ENCODE measurements at regions not wholly inside any gene's neighbourhood (a gene's known extent, or its start where the extent isn't known, plus 50 kb on each side); places are given as distances from the start of the nearest gene placed in this dataset.

DNA sequence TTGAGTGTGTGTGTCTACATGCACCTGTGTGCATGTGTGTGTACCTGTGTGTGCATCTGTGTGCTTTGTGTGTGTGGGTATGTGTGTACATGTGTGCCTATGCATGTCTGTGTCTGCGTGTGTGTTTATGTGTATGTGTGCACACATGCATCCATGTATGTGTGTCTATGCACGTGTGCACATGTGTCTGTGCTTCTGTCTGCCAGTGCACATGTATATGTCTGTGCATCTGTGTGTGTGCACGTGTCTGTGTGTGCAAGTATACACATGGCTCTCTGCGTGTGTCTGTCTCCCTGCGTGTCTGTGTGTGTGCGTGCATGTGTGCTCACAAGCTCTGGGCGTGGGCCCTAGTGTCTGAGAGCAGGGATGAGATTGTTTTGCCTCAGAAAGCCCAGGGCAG lies 85.3 kb upstream of the SEC14L1 start:
- Histone ChIP-seq H3K4me1 (no peaks in the 10 kb centered on the region), H3K27ac (no peak overlapping the region), H3K27me3 (no peaks in the 10 kb centered on the region), H3K36me3 (ENCODE audit: low read depth, missing control alignments) (no peaks in the 10 kb centered on the region), H3K9me3 (no peaks in the 10 kb centered on the region), H3K4me3 (no peak overlapping the region)
- 74 to 85% methylated on average over 4 to 7 of the region's 7 CpGs for WGBS, 2 donors
- intact Hi-C loops (cut with DNase I; ENCODE audit: low total_unique reads) = no loop called here
- DNase-seq = no peak
- no peak for TF ChIP-seq POLR2A (IDR thresholded peaks at IDR 0.05)
- TF ChIP-seq, protein P1, sequence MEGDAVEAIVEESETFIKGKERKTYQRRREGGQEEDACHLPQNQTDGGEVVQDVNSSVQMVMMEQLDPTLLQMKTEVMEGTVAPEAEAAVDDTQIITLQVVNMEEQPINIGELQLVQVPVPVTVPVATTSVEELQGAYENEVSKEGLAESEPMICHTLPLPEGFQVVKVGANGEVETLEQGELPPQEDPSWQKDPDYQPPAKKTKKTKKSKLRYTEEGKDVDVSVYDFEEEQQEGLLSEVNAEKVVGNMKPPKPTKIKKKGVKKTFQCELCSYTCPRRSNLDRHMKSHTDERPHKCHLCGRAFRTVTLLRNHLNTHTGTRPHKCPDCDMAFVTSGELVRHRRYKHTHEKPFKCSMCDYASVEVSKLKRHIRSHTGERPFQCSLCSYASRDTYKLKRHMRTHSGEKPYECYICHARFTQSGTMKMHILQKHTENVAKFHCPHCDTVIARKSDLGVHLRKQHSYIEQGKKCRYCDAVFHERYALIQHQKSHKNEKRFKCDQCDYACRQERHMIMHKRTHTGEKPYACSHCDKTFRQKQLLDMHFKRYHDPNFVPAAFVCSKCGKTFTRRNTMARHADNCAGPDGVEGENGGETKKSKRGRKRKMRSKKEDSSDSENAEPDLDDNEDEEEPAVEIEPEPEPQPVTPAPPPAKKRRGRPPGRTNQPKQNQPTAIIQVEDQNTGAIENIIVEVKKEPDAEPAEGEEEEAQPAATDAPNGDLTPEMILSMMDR (IDR thresholded peaks at IDR 0.05) = no peak

DNA sequence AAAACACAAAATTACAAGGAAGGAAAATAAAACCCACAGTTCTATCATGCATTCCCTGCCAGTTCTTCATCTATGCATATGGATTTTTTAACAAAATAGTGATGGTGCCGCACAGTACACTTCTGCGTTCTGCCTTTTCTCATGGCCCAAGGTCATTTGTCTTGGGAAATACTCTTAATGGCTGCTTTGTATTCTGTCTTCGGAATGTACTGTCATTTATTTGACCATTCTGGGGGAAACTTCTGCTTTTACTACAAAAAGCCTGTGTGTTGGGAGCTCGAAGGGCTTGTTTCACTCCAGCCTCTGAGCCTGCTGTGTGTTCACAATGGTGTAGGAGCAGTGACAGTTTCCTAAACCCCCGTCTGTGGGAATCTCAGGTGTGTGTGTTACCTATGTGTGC lies 82.8 kb upstream of the SEC14L1 start:
- Histone ChIP-seq H3K27me3 (no peaks in the 10 kb centered on the region), H3K27ac (no peak overlapping the region), H3K4me1 (no peaks in the 10 kb centered on the region), H3K9me3 (no peaks in the 10 kb centered on the region), H3K4me3 (no peak overlapping the region), H3K36me3 (ENCODE audit: low read depth, missing control alignments) (no peaks in the 10 kb centered on the region)
- intact Hi-C loops (cut with DNase I; ENCODE audit: low total_unique reads) = no loop called here
- WGBS, 2 donors = 53 to 71% methylated on average over 5 of the region's 5 CpGs
- DNase-seq = no peak
- TF ChIP-seq POLR2A (IDR thresholded peaks at IDR 0.05) = no peak
- TF ChIP-seq, protein P1 (IDR thresholded peaks at IDR 0.05) = no peak

DNA sequence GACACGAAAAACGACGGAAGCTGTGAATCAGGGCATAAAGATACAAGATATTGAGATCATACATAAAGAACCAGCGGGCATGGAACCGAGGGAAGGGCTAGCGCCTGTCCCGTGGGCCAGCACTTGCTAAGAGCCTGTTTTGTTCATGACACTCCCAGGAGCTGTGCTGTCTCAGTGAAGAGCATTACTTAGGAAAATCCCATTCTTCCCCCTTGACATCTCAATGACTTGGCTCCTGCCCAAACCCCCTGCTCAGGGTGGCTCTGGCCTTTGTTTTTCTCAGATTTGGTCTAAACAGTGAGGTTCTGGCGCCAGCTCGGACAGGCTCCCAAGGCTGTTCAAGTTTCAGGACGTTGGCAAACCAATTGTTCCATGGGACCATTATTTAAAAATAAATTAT lies 79.1 kb upstream of the SEC14L1 start:
- TF ChIP-seq, protein P1 (IDR thresholded peaks at IDR 0.05) = no peak
- TF ChIP-seq POLR2A (IDR thresholded peaks at IDR 0.05) = no peak
- Histone ChIP-seq H3K27me3 (no peaks in the 10 kb centered on the region), H3K27ac (no peak overlapping the region), H3K9me3 (no peaks in the 10 kb centered on the region), H3K4me1 (no peaks in the 10 kb centered on the region), H3K36me3 (ENCODE audit: low read depth, missing control alignments) (no peaks in the 10 kb centered on the region), H3K4me3 (no peak overlapping the region)
- no peak for DNase-seq
- intact Hi-C loops (cut with DNase I; ENCODE audit: low total_unique reads) = no loop called here
- WGBS, 2 donors = 81 to 85% methylated on average over 10 of the region's 10 CpGs

DNA sequence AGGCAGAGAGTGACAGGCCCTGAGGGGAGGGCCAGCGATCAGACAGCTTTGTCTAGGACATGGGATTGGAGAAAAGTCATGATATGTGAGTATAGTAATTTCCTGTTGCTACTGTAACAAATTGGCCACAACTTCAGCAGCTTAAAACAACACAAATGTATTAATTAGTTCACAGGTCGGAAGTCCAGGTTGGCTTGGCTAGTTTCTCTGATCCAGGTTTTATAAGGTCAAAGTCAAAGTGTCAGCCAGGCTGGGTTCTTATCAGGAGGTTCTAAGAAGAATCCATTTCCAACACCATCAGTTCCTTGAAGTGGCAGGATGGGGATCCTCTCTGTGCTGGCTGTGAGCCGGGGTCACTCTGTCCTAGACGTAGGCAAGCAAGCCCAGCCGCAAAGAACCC lies 76.2 kb upstream of the SEC14L1 start:
- no peaks in the 10 kb centered on the region for H3K27me3 ChIP-seq
- no peaks in the 10 kb centered on the region for H3K36me3 ChIP-seq (ENCODE audit: low read depth, missing control alignments)
- 81 to 84% methylated on average over 5 of the region's 5 CpGs for WGBS, 2 donors

DNA sequence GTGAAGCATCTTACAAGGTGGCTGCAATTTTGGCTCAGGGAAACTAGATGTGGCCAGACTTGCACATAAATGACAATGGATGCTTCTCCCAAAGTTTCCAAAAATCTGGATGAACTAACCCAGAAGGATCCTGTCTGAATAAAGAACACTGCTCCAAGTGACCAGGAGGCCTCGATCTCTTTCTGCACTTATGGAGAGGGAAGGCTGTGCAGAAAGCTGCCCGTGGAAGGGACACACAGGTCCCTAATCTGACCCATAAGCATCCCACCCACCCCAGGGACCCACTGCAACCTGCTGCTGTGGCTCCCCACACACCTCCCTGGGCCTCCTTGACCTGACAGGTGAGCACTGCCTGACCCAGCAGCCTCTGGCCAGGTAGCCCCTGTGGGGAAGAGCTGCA lies 74.6 kb upstream of the SEC14L1 start:
- Histone ChIP-seq H3K27ac (no peak overlapping the region), H3K27me3 (no peaks in the 10 kb centered on the region), H3K36me3 (ENCODE audit: low read depth, missing control alignments) (no peaks in the 10 kb centered on the region), H3K4me1 (no peaks in the 10 kb centered on the region), H3K9me3 (no peaks in the 10 kb centered on the region), H3K4me3 (no peak overlapping the region)
- no peak for TF ChIP-seq POLR2A (IDR thresholded peaks at IDR 0.05)
- TF ChIP-seq, protein P1 (IDR thresholded peaks at IDR 0.05) = no peak
- intact Hi-C loops (cut with DNase I; ENCODE audit: low total_unique reads) = no loop called here
- 81 to 94% methylated on average over 2 of the region's 2 CpGs for WGBS, 2 donors
- DNase-seq = no peak

More for the DNA sequence above, 76.2 kb upstream of the SEC14L1 start:
- Histone ChIP-seq H3K9me3 (no peaks in the 10 kb centered on the region), H3K27ac (no peak overlapping the region), H3K4me3 (no peak overlapping the region), H3K4me1 (no peaks in the 10 kb centered on the region)
- no peak for DNase-seq
- no peak for TF ChIP-seq POLR2A (IDR thresholded peaks at IDR 0.05)
- TF ChIP-seq, protein P1 (IDR thresholded peaks at IDR 0.05) = no peak
- intact Hi-C loops (cut with DNase I; ENCODE audit: low total_unique reads) = no loop called here

Measured in testis (tissue), 2 donors.